Thoracic aorta (tissue), 2 donors: ENCODE measurements at regions not wholly inside any gene's neighbourhood (a gene's known extent, or its start where the extent isn't known, plus 50 kb on each side); places are given as distances from the start of the nearest gene placed in this dataset.

Experiments used
- ATAC-seq: fragments of 150-250 bp; one replicate; pipeline ENCODE4 v1.8.0; 2017; ENCODE audit warnings: low read depth; ENCODE audit not compliant: insufficient number of reproducible peaks, low FRiP score
- DNase-seq: peaks from one replicate; pipeline ENCODE4 v3.0.0-alpha.2; 2020; ENCODE audit warnings: low spot score
- H3K27ac ChIP-seq, 2 donors: fragments of 200-600 bp; sonication (generic); 1 replicate in 1 of 2; 2 replicates in 1 of 2; pipeline ENCODE4 v1.5.1; 2016; ENCODE audit warnings: mild to moderate bottlenecking in 2 of 2, moderate library complexity in 2 of 2
- H3K27me3 ChIP-seq: fragments of 200-600 bp; sonication (generic); replicated peaks from 2 replicates; pipeline ENCODE4 v1.6.0; 2016; ENCODE audit warnings: mild to moderate bottlenecking; ENCODE audit not compliant: insufficient read depth
- H3K36me3 ChIP-seq: fragments of 200-600 bp; sonication (generic); one replicate; pipeline ENCODE4 v1.5.1; 2016
- H3K4me1 ChIP-seq, 2 donors: fragments of 200-600 bp; sonication (generic); 1 replicate in 1 of 2; 2 replicates in 1 of 2; pipeline versions ENCODE4 v1.5.1 to v1.6.0; 2016; ENCODE audit warnings: low read depth in 2 of 2, mild to moderate bottlenecking in 1 of 2; ENCODE audit not compliant: control insufficient read depth in 1 of 2
- H3K4me3 ChIP-seq: fragments of 200-600 bp; sonication (generic); 2 replicates; pipeline ENCODE4 v1.5.1; 2016; ENCODE audit warnings: mild to moderate bottlenecking
- H3K9me3 ChIP-seq: fragments of 200-600 bp; sonication (generic); 2 replicates; pipeline ENCODE4 v1.5.1; 2016
- CTCF ChIP-seq: fragments of 200-600 bp; sonication (generic); IDR thresholded peaks from one replicate; pipeline ENCODE4 v1.5.1; 2019; ENCODE audit warnings: antibody characterized with exemption

- Histone ChIP-seq H3K27me3 (no peaks in the 10 kb centered on the region), H3K4me3 (no peak overlapping the region), H3K36me3 (no peaks in the 10 kb centered on the region), H3K9me3 (no peaks in the 10 kb centered on the region), H3K27ac (no peak overlapping the region), H3K4me1 (no peaks in the 10 kb centered on the region)
- no peak for ATAC-seq
- DNase-seq = no peak
- TF ChIP-seq CTCF = no peak
Observed at GRCh38 chr21:15493646-15494045, 236.1 kb upstream of the USP25 start.

- TF ChIP-seq CTCF = no peak
- ATAC-seq = no peak
- Histone ChIP-seq H3K4me3 (no peak overlapping the region), H3K9me3 (no peaks in the 10 kb centered on the region), H3K36me3 (no peaks in the 10 kb centered on the region), H3K27me3 (no peaks in the 10 kb centered on the region), H3K4me1 (no peaks in the 10 kb centered on the region), H3K27ac (no peak overlapping the region)
- no peak for DNase-seq
Observed at GRCh38 chr21:15494481-15494880, 235.3 kb upstream of the USP25 start.

GRCh38 chr21:15495965-15496364, 233.8 kb upstream of the USP25 start:
- Histone ChIP-seq H3K4me3 (no peak overlapping the region), H3K36me3 (no peaks in the 10 kb centered on the region), H3K9me3 (no peaks in the 10 kb centered on the region), H3K4me1 (no peaks in the 10 kb centered on the region), H3K27ac (no peak overlapping the region), H3K27me3 (no peaks in the 10 kb centered on the region)
- DNase-seq (no peak), ATAC-seq (no peak)
- TF ChIP-seq CTCF = no peak

GRCh38 chr21:15496911-15497310, 232.9 kb upstream of the USP25 start:
- Histone ChIP-seq H3K4me3 (no peak overlapping the region), H3K27me3 (no peaks in the 10 kb centered on the region), H3K27ac (no peak overlapping the region), H3K4me1 (no peaks in the 10 kb centered on the region), H3K9me3 (no peaks in the 10 kb centered on the region), H3K36me3 (no peaks in the 10 kb centered on the region)
- DNase-seq (no peak), ATAC-seq (no peak)
- no peak for TF ChIP-seq CTCF

GRCh38 chr21:15498455-15498854, 231.3 kb upstream of the USP25 start:
- no peak overlapping the region for H3K27ac ChIP-seq
- H3K36me3 ChIP-seq = no peaks in the 10 kb centered on the region
- DNase-seq (no peak), ATAC-seq (no peak)
- no peaks in the 10 kb centered on the region for H3K4me1 ChIP-seq
- H3K9me3 ChIP-seq = no peaks in the 10 kb centered on the region
- TF ChIP-seq CTCF = no peak
- H3K4me3 ChIP-seq = no peak overlapping the region
- H3K27me3 ChIP-seq = no peaks in the 10 kb centered on the region
